ENCODE measurements at regions not wholly inside any gene's neighbourhood (a gene's known extent, or its start where the extent isn't known, plus 50 kb on each side); places are given as distances from the start of the nearest gene placed in this dataset.

- TF ChIP-seq CTCF (IDR thresholded peaks at IDR 0.05) (no peak), EP300 (IDR thresholded peaks at IDR 0.05) (no peak)
These were observed 180.2 kb upstream of the ROBO1 start for GRCh38 chr3:79947957-79948356.

Data from tibial nerve (tissue), 4 donors.